ENCODE measurements at regions not wholly inside any gene's neighbourhood (a gene's known extent, or its start where the extent isn't known, plus 50 kb on each side); places are given as distances from the start of the nearest gene placed in this dataset.
"Not testable (repeated sequence)": the region's sequence is repeated elsewhere in the genome, so short reads cannot be mapped to it uniquely, and the experiment has no call there.

- TF ChIP-seq CTCF (IDR thresholded peaks at IDR 0.05); POLR2A (IDR thresholded peaks at IDR 0.05); POLR2AphosphoS5 (IDR thresholded peaks at IDR 0.05; ENCODE audit: insufficient read depth in 1 of 2, low read depth in 1 of 2): not testable (repeated sequence)
Measured at GRCh38 chr10:47695149-47695548, 68.2 kb downstream of the SYT15B start.
